ENCODE measurements at regions not wholly inside any gene's neighbourhood (a gene's known extent, or its start where the extent isn't known, plus 50 kb on each side); places are given as distances from the start of the nearest gene placed in this dataset.
"Not testable (repeated sequence)": the region's sequence is repeated elsewhere in the genome, so short reads cannot be mapped to it uniquely, and the experiment has no call there.

DNA sequence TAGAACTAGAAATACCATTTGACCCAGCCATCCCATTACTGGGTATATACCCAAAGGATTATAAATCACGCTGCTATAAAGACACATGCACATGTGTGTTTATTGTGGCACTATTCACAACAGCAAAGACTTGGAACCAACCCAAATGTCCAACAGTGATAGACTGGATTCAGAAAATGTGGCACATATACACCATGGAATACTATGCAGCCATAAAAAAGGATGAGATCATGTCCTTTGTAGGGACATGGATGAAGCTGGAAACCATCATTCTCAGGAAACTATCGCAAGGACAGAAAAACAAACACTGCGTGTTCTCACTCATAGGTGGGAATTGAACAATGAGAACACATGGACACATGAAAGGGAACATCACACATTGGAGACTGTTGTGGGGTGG is 154.5 kb upstream of the INTU start:
- not testable (repeated sequence) for H3K27me3 ChIP-seq, H3K9me3 ChIP-seq, H3K4me3 ChIP-seq, DNase-seq, H3K36me3 ChIP-seq

DNA sequence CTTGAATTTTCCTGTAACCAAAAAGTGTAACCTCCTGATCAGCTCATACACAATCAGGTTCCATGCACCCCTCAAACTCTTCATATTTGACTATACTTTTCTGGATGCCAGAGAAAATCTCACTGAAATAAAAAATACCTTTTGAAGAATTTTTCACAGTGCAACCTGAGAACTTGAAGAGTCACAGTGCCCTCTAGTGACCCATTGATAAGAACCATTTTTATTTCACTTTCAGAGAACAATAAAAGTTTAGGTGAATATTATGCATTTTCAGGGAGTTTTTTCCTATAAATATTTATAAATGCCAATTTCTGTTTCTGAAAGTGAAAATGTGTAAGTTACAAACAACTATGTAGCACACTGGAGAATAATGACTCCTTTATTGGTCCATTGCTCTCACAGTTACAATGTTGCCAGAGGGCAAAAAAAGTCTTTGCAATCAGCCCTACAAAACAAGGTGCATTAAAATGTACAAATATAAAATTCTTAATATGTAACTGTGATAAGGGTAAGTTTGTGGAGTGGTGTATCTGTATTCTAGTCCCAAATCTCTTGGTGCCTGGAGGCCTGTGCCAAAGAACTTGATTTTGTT is 153.6 kb upstream of the INTU start:
- Histone ChIP-seq H3K27me3 (no peaks in the 10 kb centered on the region), H3K36me3 (no peaks in the 10 kb centered on the region), H3K9me3 (no peaks in the 10 kb centered on the region), H3K4me3 (no peak overlapping the region)
- no peak for DNase-seq

DNA sequence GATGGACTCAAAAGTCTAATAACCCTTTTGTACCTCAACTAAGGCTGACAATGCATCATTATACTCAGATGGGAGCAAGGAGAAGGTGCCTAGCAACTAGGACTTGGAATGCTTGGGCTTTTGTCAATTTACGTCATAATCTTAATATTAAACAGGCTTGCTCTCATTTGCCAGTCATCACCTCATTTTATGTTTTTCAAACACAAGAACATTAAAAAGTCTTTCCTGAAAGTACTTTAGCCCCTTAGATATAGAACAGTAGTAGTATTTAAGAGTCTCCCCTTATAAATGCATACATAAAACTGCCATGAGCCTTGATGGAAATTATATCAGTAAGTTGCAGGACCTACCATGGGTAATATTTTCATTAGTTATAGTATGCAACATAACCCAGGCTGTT is 150.7 kb upstream of the INTU start:
- no peaks in the 10 kb centered on the region for H3K9me3 ChIP-seq
- DNase-seq, result no peak
- H3K4me3 ChIP-seq, result no peak overlapping the region
- H3K27me3 ChIP-seq, result no peaks in the 10 kb centered on the region
- no peaks in the 10 kb centered on the region for H3K36me3 ChIP-seq

DNA sequence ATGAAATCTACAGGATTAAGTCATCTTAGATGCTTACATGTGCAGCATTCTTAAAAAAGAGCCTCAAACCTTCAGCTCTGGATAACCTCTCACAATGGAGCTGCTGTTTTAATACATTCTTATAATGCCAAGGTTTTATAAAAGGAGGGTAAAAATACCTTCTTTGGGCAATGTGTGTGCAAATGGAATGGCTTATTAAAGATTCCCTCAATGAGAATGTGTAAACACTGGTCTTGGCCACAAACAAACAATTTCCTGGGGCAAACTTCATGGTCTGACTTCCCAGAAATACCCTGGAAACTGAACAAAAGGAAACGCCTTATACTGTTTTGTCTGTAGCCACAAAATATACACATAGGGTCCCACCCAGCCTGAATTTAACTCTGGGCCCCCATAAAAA is 148.6 kb upstream of the INTU start:
- no peak for DNase-seq
- Histone ChIP-seq H3K36me3 (no peaks in the 10 kb centered on the region), H3K27me3 (no peaks in the 10 kb centered on the region), H3K4me3 (no peak overlapping the region), H3K9me3 (no peaks in the 10 kb centered on the region)

DNA sequence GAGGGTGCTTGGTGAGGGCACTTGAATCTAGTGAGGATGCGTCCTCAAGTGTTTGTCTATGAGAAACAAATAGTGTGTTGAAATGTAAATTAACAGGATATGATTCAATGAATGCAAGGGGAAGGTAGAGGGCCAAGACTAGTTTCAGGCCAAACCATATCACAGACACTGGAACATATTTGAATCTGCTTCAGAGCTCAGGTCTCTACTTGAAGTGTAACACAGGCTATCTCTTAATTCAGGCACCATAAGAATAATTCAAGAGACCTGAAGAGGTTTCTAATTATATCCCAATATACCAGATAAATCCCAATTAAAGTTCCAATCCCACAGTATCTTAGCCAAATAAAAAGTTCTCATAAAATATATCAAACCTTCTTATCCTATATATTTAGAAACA is 146.5 kb upstream of the INTU start:
- H3K4me3 ChIP-seq, result no peak overlapping the region
- no peaks in the 10 kb centered on the region for H3K9me3 ChIP-seq
- no peaks in the 10 kb centered on the region for H3K36me3 ChIP-seq
- DNase-seq, result no peak
- H3K27me3 ChIP-seq, result no peaks in the 10 kb centered on the region

DNA sequence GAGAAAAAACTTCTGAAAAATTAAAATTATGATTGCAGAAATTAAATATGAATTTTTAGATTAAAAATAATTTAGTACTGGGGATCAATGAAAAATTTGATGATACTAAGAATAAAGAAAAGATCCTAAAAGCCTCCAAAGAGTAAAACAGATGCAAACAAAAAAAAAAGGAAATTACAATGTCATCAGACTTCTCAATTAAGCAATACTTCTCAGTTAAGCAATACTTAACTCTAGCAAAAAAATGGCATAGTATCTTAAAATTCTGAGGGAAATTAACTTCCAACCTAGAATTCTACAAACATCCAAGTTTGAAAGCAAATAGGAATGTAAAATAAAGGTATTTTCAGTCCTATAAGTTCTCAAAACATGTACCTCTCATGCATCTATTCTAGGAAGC is 141.2 kb upstream of the INTU start:
- H3K9me3 ChIP-seq, result no peaks in the 10 kb centered on the region
- no peak overlapping the region for H3K4me3 ChIP-seq
- H3K36me3 ChIP-seq, result no peaks in the 10 kb centered on the region
- H3K27me3 ChIP-seq, result no peaks in the 10 kb centered on the region
- DNase-seq, result no peak

DNA sequence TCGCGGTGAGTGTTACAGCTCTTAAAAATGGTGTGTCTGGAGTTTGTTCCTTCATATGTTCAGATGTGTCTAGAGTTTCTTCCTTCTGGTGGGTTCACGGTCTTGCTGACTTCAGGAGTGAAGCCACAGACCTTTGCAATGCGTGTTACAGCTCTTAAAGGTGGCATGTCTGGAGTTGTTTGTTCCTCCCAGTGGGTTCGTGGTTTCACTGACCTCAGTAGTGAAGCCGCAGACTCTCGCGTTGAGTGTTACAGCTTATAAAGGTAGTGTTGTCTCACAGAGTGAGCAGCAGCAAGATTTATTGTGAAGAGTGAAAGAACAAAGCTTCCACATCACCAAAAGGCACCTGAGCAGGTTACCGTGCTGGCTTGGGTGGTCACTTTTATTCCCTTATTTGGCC is 135.9 kb upstream of the INTU start:
- not testable (repeated sequence) for H3K27me3 ChIP-seq, DNase-seq, H3K36me3 ChIP-seq, H3K4me3 ChIP-seq, H3K9me3 ChIP-seq

DNA sequence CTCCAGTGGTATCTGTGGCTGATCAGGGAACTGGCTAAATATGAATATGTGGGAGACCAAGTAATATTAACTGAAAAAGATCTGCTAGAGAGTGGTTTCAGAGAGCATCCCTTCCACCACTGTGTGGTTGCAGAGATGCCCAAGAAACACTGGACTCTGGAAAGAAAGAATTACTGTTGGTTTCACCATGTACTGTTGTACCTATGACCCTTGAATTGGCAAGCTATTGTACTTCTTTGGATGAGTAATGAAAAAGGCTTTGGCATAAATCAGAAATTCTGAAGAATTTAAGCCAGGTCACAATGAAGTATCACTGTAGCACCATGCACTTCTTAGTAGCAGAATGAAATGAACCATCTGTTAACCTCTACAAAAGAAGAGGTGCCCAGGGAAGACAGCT is 134.4 kb upstream of the INTU start:
- no peaks in the 10 kb centered on the region for H3K27me3 ChIP-seq
- no peaks in the 10 kb centered on the region for H3K36me3 ChIP-seq
- H3K9me3 ChIP-seq, result no peaks in the 10 kb centered on the region
- no peak overlapping the region for H3K4me3 ChIP-seq
- no peak for DNase-seq

DNA sequence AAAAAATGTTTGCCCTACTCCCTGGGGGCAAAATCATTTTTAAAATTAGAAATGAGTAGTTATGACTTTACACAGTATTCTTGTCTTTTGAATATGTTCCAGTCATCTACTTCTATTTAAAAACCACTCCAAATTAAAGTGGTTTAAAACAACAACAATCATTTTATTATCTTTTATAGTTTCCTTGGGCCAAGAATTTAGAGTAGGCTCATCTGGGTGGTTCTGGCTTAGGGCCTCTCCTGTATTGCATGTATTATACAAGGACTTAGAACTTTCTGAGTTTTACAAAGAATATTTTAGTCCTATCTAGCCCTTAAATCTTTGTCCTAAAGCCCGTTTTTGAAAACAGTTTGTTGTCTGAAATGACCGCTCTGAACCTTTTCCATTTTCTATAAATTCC is 132.5 kb upstream of the INTU start:
- Histone ChIP-seq H3K36me3 (no peaks in the 10 kb centered on the region), H3K4me3 (no peak overlapping the region), H3K9me3 (no peaks in the 10 kb centered on the region), H3K27me3 (no peaks in the 10 kb centered on the region)
- DNase-seq, result no peak

DNA sequence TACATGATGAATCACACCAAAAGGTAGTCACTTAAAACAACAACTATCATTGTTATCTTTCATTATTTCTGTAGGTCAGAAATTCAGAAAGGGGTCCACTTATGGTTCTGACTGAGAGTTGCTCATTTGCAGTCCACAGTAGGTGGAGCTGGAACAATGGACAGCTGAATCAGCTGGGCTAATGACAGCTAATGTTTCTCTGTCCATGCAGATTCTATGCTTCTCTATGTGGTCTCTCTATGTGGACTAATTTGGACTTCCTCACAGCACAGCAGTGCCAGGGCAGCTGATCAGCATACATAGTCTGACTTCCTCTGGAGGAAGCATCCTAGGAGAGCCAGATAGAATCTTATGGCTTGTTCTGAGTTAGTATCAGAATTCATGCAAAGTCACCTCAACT is 131.7 kb upstream of the INTU start:
- peak; percentile 1 for DNase-seq
- Histone ChIP-seq H3K4me3 (no peak overlapping the region), H3K9me3 (no peaks in the 10 kb centered on the region), H3K27me3 (no peaks in the 10 kb centered on the region), H3K36me3 (no peaks in the 10 kb centered on the region)

DNA sequence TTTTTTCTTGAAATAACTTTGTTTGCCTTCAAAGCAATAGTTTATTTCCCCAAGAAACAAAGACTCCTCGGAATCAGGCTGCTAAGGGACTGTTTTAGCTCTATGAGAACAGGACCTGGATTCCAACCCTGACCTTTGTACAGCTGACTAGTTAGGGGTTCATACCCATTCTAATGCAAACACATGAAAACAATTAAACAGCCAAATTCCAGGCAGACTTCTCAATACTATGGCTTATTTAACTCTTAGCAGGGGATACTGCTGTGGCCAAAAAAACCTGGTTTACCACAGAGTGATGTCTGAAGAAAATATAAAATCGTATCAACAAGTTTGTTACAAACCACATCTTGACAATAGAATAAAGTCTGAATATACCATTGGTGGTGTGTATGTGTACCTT is 129.6 kb upstream of the INTU start:
- Histone ChIP-seq H3K9me3 (no peaks in the 10 kb centered on the region), H3K36me3 (no peaks in the 10 kb centered on the region), H3K27me3 (no peaks in the 10 kb centered on the region), H3K4me3 (no peak overlapping the region)
- no peak for DNase-seq

DNA sequence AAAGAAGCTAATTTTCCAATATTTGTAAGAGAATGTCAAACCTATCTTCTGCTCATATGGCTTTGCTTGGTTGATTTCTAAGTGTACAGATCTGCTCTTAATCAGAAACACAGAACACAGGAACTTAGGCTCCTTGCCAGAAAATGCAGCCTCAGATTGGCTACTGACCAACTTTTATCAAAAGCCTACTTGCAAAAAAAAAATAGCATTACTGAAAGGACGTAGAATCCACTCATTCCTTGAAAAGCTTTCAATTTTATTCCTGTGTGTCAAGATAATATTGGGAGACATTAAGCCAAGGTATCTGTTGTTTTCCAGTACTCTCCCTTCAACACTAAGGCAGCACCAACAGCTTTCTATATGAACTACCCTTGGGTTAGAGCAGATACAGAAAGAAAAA is 127.6 kb upstream of the INTU start:
- Histone ChIP-seq H3K9me3 (no peaks in the 10 kb centered on the region), H3K27me3 (no peaks in the 10 kb centered on the region), H3K36me3 (no peaks in the 10 kb centered on the region), H3K4me3 (no peak overlapping the region)
- DNase-seq, result no peak

DNA sequence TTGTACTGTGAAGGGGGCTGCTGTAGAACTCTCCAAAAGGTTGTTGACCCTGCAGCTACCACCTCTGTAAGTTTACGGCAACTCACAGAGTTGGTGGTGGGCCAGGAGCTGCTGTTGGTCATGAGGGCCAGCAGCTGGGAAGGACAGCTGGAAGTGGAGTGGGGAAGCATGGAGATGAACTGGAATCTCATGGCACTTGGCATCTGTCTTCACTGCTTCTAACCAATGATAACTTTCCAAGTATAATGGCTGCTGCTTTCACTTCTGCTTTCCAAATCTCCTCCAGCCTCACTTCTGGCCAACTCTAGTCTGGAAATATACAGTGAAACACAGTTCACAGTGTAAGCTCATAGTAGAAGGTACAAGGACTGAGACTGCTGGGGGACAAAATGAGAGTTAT is 126.5 kb upstream of the INTU start:
- Histone ChIP-seq H3K36me3 (no peaks in the 10 kb centered on the region), H3K9me3 (no peaks in the 10 kb centered on the region), H3K4me3 (no peak overlapping the region), H3K27me3 (no peaks in the 10 kb centered on the region)
- no peak for DNase-seq

DNA sequence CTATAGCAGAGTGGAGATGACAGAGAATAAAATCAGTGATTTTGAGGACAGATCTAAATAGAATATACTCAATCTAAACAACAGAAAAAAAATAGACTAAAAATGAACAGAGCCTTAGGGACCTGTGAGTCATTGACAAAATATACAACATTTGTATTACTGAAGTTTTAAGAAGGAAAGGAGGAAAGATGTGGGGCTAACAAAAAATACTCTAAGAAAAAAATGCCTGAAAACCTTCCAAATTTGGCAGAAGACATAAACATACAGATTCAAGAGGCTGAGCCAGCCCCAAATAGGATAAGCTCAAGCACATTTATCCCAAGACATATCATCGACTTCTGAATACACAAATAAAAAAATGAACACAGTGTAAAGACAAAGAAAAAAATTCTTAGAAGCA is 123.6 kb upstream of the INTU start:
- Histone ChIP-seq H3K4me3 (no peak overlapping the region), H3K9me3 (no peaks in the 10 kb centered on the region), H3K27me3 (no peaks in the 10 kb centered on the region), H3K36me3 (no peaks in the 10 kb centered on the region)
- DNase-seq, result no peak

DNA sequence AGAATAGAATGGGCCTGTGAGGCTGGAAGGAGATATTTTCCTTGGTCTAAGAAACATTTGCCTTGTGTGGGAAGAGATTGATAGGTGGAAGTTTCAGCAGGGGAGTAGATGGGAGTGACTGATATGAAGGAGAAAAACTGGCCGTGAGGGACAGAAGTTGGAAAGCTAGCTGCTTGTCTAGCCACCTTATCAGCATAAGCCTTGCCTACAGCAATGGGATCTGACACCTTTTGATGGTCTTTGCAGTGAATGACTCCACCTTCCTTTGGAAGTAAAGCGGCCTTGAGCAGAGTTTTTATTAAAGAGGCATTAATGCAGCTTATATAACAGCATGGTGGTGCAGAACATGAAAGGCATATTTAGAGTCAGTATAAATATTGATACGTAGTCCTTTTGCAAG is 120.1 kb upstream of the INTU start:
- H3K9me3 ChIP-seq, DNase-seq, H3K27me3 ChIP-seq, H3K36me3 ChIP-seq, H3K4me3 ChIP-seq: not testable (repeated sequence)

DNA sequence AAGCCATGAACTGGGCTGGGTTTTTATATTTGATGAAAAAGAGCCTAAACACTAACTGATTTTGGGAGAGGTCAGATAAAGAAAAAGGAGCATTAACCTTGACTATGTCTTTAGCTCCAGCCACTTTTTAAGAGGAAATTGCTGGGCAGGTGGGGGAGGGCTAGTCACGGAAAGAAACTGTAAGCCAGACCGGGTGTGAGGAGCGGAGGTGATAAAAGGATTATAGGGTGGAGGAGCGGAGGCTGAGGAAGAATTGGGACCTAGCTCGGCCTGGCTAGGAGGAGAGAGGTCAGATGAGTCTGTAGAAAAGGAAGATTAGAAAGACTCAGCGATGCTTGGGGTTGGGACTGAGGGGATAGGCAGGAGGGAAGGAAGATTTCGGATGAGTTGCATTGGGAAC is 117.5 kb upstream of the INTU start:
- not testable (repeated sequence) for H3K4me3 ChIP-seq, H3K27me3 ChIP-seq, H3K9me3 ChIP-seq, H3K36me3 ChIP-seq, DNase-seq

DNA sequence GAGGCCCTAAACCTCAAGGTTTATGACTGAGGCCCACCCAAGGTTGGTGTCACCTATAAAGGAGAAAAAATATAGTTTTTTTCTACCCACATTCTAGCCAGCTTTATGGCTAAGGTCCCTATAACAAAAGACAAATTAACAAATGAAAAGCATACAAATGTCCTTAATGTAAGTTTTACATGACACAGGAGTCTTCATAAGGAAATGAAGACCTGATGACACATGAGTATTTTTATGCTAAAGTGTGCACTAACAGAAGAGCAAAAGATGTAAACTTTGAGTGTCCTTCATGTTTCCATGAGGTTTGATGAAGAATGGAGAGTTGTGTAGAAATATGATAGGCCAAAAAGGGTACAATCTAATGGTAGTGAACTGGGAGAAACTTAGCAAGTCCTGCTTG is 114.7 kb upstream of the INTU start:
- H3K36me3 ChIP-seq, result no peaks in the 10 kb centered on the region
- no peak overlapping the region for H3K4me3 ChIP-seq
- no peaks in the 10 kb centered on the region for H3K27me3 ChIP-seq
- H3K9me3 ChIP-seq, result no peaks in the 10 kb centered on the region
- no peak for DNase-seq

DNA sequence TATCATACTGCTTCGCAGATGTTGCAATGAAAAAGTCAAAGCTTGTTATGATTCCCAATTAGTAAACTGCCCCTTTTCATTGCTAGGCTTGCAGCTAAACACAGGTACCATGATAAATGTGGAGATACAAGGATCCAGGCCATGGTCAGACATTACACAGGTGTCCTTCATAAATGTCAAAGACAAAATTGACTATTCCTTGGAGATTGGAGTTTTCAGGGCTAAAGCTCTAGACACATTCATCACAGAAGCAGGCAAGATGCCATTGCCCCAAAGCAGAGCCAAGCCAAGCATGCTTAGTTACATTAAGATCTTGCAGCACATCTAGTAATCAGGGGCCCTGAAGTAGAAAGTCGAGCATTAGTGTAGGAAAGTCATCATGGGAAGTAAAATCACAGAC is 111.3 kb upstream of the INTU start:
- H3K36me3 ChIP-seq, result no peaks in the 10 kb centered on the region
- no peak overlapping the region for H3K4me3 ChIP-seq
- no peaks in the 10 kb centered on the region for H3K27me3 ChIP-seq
- no peak for DNase-seq
- H3K9me3 ChIP-seq, result no peaks in the 10 kb centered on the region

DNA sequence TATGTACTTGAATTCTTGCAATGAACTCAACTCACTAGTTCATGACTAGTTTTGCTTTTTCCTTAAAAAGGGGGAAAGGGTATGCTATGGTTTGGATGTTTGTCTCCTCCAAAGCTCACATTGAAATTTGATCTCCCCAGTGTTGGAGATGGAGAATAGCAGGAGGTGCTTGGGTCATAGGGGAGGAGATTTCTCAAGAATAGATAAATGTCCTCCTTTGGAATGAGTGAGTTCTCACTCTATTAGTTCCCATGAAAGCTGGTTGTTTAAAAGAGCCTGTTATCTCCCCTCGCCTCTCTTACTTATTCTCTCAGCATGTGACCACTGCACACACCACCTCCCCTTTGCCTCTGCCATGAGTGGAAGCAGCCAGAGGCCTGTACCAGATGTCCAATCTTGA is 109.4 kb upstream of the INTU start:
- Histone ChIP-seq H3K4me3 (no peak overlapping the region), H3K9me3 (no peaks in the 10 kb centered on the region), H3K36me3 (no peaks in the 10 kb centered on the region), H3K27me3 (no peaks in the 10 kb centered on the region)
- no peak for DNase-seq
